ENCODE measurements at regions not wholly inside any gene's neighbourhood (a gene's known extent, or its start where the extent isn't known, plus 50 kb on each side); places are given as distances from the start of the nearest gene placed in this dataset.

DNA sequence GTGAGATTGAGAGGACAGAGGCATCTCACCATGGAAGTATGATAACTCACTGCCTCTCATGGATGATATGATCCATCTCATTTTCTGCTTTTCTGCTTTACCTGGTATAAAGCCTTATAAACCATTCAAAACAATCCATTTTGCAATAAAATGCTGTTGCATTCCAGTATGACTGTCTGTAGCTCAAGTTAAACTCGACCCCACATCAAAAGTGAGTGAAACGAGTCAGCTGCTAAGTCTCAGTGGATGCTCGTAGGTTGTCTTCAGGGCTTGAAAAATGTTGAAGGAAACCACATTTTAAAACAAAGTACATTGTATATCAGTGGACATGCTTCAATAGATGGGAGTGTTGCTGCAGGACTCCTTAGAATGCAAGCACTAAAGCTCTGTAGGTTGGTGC lies 839.0 kb downstream of the TUSC7 start:
- in situ Hi-C loops (cut with MboI; ENCODE audit: low sequenced_read_pairs in 4 of 4) = no loop called here
- no peaks in the 10 kb centered on the region for H3K9me3 ChIP-seq
- no peaks in the 10 kb centered on the region for H3K27me3 ChIP-seq
- H3K36me3 ChIP-seq = no peaks in the 10 kb centered on the region
- no peaks in the 10 kb centered on the region for H3K4me1 ChIP-seq
- no peak overlapping the region for H3K4me3 ChIP-seq
- no peak for ATAC-seq
- H3K27ac ChIP-seq = no peak overlapping the region
- TF ChIP-seq, protein P1, sequence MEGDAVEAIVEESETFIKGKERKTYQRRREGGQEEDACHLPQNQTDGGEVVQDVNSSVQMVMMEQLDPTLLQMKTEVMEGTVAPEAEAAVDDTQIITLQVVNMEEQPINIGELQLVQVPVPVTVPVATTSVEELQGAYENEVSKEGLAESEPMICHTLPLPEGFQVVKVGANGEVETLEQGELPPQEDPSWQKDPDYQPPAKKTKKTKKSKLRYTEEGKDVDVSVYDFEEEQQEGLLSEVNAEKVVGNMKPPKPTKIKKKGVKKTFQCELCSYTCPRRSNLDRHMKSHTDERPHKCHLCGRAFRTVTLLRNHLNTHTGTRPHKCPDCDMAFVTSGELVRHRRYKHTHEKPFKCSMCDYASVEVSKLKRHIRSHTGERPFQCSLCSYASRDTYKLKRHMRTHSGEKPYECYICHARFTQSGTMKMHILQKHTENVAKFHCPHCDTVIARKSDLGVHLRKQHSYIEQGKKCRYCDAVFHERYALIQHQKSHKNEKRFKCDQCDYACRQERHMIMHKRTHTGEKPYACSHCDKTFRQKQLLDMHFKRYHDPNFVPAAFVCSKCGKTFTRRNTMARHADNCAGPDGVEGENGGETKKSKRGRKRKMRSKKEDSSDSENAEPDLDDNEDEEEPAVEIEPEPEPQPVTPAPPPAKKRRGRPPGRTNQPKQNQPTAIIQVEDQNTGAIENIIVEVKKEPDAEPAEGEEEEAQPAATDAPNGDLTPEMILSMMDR (IDR thresholded peaks at IDR 0.05 in 4 of 5, conservative IDR thresholded peaks at IDR 0.05 in 1 of 5) = no peak
- TF ChIP-seq POLR2A (IDR thresholded peaks at IDR 0.05) = no peak
- intact Hi-C loops (cut with DNase I; ENCODE audit: low total_unique reads) = no loop called here
- DNase-seq = no peak

DNA sequence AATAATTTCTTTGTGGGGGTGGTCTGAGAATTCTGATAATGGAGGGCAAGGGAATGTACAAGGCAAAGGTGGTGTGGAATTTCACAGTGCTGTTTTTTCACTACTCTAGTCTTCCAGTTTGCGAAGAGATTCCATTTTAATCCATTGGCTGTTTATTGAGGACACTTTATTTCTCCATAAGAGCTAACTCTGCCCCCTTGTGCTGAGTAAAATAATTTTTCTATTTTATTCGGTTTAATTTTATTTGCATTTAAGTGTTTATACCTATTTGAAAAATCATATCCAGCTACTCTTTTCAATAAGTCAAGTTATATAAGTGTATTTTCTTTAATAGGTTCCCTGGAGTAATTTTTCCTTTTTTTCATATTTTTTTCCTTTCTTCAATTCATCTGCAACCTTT lies 840.1 kb downstream of the TUSC7 start:
- no peak overlapping the region for H3K4me3 ChIP-seq
- intact Hi-C loops (cut with DNase I; ENCODE audit: low total_unique reads) (no loop called here), in situ Hi-C loops (cut with MboI; ENCODE audit: low sequenced_read_pairs in 4 of 4) (no loop called here)
- no peaks in the 10 kb centered on the region for H3K36me3 ChIP-seq
- H3K9me3 ChIP-seq = no peaks in the 10 kb centered on the region
- ATAC-seq (no peak), DNase-seq (no peak)
- H3K4me1 ChIP-seq = no peaks in the 10 kb centered on the region
- TF ChIP-seq, protein P1 (IDR thresholded peaks at IDR 0.05 in 4 of 5, conservative IDR thresholded peaks at IDR 0.05 in 1 of 5) = no peak
- TF ChIP-seq POLR2A (IDR thresholded peaks at IDR 0.05) = no peak
- no peaks in the 10 kb centered on the region for H3K27me3 ChIP-seq
- H3K27ac ChIP-seq = no peak overlapping the region

DNA sequence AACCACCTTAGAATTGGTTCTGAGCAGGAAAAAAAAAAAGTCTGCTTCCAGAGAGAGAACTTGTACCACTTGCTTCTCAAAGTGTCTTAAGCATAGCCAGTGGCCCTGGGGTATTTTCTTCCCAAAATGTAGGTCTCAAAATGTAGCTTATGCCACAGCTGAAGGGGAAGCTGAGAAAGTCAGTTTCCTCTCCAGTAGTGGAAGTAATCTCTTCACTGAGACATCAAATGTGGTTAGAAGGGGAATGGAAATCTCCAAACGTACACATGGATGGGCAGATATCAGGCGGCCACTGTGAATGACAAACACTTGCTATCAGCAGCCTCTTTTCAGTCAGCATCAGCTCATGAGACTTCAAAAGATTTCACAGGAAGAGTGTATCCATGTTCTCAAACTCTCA lies 841.2 kb downstream of the TUSC7 start:
- no peak for ATAC-seq
- intact Hi-C loops (cut with DNase I; ENCODE audit: low total_unique reads) = no loop called here
- no peak overlapping the region for H3K27ac ChIP-seq
- no peak for DNase-seq
- H3K9me3 ChIP-seq = no peaks in the 10 kb centered on the region
- TF ChIP-seq, protein P1 (IDR thresholded peaks at IDR 0.05 in 4 of 5, conservative IDR thresholded peaks at IDR 0.05 in 1 of 5) = no peak
- no peak for TF ChIP-seq POLR2A (IDR thresholded peaks at IDR 0.05)
- no peaks in the 10 kb centered on the region for H3K27me3 ChIP-seq
- no peaks in the 10 kb centered on the region for H3K36me3 ChIP-seq
- in situ Hi-C loops (cut with MboI; ENCODE audit: low sequenced_read_pairs in 4 of 4) = no loop called here
- H3K4me1 ChIP-seq = no peaks in the 10 kb centered on the region
- H3K4me3 ChIP-seq = no peak overlapping the region

DNA sequence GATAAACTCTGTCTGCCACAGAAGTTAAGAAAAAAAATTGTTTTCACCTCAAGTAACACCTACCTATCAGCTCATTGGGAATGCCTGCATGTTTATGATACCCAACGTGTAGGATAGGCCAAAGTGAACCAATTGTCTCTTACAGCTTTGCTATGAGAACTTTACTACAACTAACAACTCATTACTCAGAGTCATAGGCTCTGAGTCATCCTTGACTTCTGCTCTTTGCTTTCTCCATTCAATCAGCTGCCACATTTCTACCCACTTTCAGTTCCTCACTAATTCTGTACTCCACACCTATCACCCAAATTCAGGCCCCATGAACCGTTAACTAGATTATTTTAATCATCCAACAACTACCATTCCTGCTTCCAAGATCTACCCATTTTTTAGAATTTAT lies 843.9 kb downstream of the TUSC7 start:
- Histone ChIP-seq H3K27me3 (no peaks in the 10 kb centered on the region), H3K4me1 (no peaks in the 10 kb centered on the region), H3K4me3 (no peak overlapping the region), H3K27ac (no peak overlapping the region), H3K36me3 (no peaks in the 10 kb centered on the region), H3K9me3 (no peaks in the 10 kb centered on the region)
- ATAC-seq = no peak
- in situ Hi-C loops (cut with MboI; ENCODE audit: low sequenced_read_pairs in 4 of 4) = no loop called here
- intact Hi-C loops (cut with DNase I; ENCODE audit: low total_unique reads) = no loop called here
- DNase-seq = no peak
- TF ChIP-seq, protein P1 (IDR thresholded peaks at IDR 0.05 in 4 of 5, conservative IDR thresholded peaks at IDR 0.05 in 1 of 5) = no peak
- no peak for TF ChIP-seq POLR2A (IDR thresholded peaks at IDR 0.05)

DNA sequence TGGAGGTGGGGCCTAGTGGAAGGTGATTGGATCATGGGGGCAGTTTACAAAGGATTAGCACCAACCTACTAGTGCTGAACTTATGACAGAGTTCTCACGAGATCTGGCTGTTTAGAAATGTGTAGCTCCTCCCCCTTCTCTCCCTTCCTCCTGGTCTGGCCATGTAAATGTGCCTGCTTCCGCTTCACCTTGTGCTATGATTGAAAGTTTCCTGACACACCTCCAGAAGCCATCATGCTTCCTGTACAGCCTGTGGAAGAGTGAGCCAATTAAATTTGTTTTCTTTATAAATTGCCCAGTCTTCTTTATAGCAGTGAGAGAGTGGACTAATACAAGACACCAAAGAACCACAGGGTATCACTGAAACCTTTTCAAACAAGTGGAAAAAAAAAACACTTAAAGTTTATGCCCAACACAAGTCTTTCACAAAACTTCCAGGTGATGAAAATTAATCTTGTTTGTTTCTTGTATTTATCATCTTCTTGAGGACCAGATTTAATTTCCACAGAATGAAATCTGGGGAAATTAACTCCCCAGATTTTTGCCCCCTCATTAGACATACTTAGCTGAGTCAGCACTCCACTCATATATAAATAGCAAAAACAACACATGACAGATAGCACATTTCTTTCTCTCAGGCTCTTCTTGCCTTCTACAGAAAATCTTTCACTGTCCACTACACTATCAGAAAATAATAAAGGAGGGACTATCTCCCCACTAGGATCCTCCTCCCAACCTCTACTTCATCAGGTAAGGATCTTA lies 847.2 kb downstream of the TUSC7 start:
- no peaks in the 10 kb centered on the region for H3K27me3 ChIP-seq
- intact Hi-C loops (cut with DNase I; ENCODE audit: low total_unique reads) = no loop called here
- no peaks in the 10 kb centered on the region for H3K36me3 ChIP-seq
- DNase-seq (no peak), ATAC-seq (no peak)
- no peaks in the 10 kb centered on the region for H3K4me1 ChIP-seq
- H3K27ac ChIP-seq = no peak overlapping the region
- no peak overlapping the region for H3K4me3 ChIP-seq
- in situ Hi-C loops (cut with MboI; ENCODE audit: low sequenced_read_pairs in 4 of 4) = no loop called here
- no peaks in the 10 kb centered on the region for H3K9me3 ChIP-seq
- no peak for TF ChIP-seq POLR2A (IDR thresholded peaks at IDR 0.05)
- TF ChIP-seq, protein P1 (IDR thresholded peaks at IDR 0.05 in 4 of 5, conservative IDR thresholded peaks at IDR 0.05 in 1 of 5) = no peak

Measured in gastrocnemius medialis (tissue), 4 donors.